ENCODE measurements at regions not wholly inside any gene's neighbourhood (a gene's known extent, or its start where the extent isn't known, plus 50 kb on each side); places are given as distances from the start of the nearest gene placed in this dataset.

DNA sequence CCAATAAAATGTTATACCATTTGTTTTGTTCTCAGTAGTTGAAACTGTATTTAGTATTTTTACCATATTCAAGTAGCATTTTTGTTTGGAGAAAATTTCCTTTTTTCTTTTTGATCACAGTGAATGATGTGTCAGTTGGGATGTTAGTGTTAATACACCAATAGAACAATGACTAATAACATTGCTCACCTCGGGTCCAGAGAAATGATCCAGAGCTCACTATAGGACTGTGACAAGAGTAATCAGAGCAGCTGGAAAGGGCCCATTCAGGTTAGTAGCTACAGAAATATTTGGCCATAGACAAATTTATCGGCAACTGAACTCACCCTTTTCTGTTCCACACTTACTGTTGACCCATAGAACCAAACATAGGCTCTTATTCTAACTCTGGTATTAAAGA lies 989.2 kb downstream of the TLE4 start:
- Histone ChIP-seq H3K36me3 (ENCODE audit: control insufficient read depth, insufficient read depth, low read length) (no peaks in the 10 kb centered on the region), H3K4me1 (ENCODE audit: control insufficient read depth, insufficient read depth, low read length) (no peaks in the 10 kb centered on the region), H3K27me3 (ENCODE audit: control insufficient read depth, insufficient read depth, low read length) (no peaks in the 10 kb centered on the region), H3K4me3 (ENCODE audit: low read depth in 2 of 2, low read length in 2 of 2) (no peak overlapping the region), H3K27ac (ENCODE audit: low read length) (no peak overlapping the region), H3K9me3 (ENCODE audit: control insufficient read depth, insufficient read depth, low read depth, low read length) (no peaks in the 10 kb centered on the region)
- CTCF ChIA-PET = no interaction called here
- intact Hi-C loops (cut with micrococcal nuclease; ENCODE audit: unreplicated experiment) (no loop called here), in situ Hi-C loops (cut with HindIII; ENCODE audit: low pct_unique_long_range_greater_than_20kb, low sequenced_read_pairs) (no loop called here)
- no TSS peak for BruUV-seq (replicated peaks)
- ATAC-seq = no peak
- DNase-seq (ENCODE audit: low read depth, low spot score) = no peak
- POLR2A ChIA-PET = no interaction called here
- TF ChIP-seq TCF7L2 (IDR thresholded peaks at IDR 0.05; ENCODE audit: low read depth, low read length) = no peak
- TF ChIP-seq REST (IDR thresholded peaks at IDR 0.05; ENCODE audit: insufficient read depth in 1 of 2, low read depth in 2 of 2, low read length in 1 of 2) = no peak
- no peak for TF ChIP-seq POLR2AphosphoS5 (IDR thresholded peaks at IDR 0.05; ENCODE audit: low read depth, low read length)
- TF ChIP-seq SIN3A (IDR thresholded peaks at IDR 0.05; ENCODE audit: borderline replicate concordance, insufficient read depth, low read depth, low read length) = no peak
- no peak for TF ChIP-seq CTCF (IDR thresholded peaks at IDR 0.05)

GRCh38 chr9:80557256-80557655 lies 985.5 kb downstream of the TLE4 start:
- intact Hi-C loops (cut with micrococcal nuclease; ENCODE audit: unreplicated experiment) (no loop called here), in situ Hi-C loops (cut with HindIII; ENCODE audit: low pct_unique_long_range_greater_than_20kb, low sequenced_read_pairs) (no loop called here)
- BruUV-seq (replicated peaks) = no TSS peak
- ATAC-seq (no peak), DNase-seq (ENCODE audit: low read depth, low spot score) (no peak)
- Histone ChIP-seq H3K9me3 (ENCODE audit: control insufficient read depth, insufficient read depth, low read depth, low read length) (no peaks in the 10 kb centered on the region), H3K27ac (ENCODE audit: low read length) (no peak overlapping the region), H3K4me1 (ENCODE audit: control insufficient read depth, insufficient read depth, low read length) (no peaks in the 10 kb centered on the region), H3K27me3 (ENCODE audit: control insufficient read depth, insufficient read depth, low read length) (no peaks in the 10 kb centered on the region), H3K36me3 (ENCODE audit: control insufficient read depth, insufficient read depth, low read length) (no peaks in the 10 kb centered on the region), H3K4me3 (ENCODE audit: low read depth in 2 of 2, low read length in 2 of 2) (no peak overlapping the region)
- ChIA-PET CTCF (no interaction called here), POLR2A (no interaction called here)
- TF ChIP-seq SIN3A (IDR thresholded peaks at IDR 0.05; ENCODE audit: borderline replicate concordance, insufficient read depth, low read depth, low read length) (no peak), TCF7L2 (IDR thresholded peaks at IDR 0.05; ENCODE audit: low read depth, low read length) (no peak), CTCF (IDR thresholded peaks at IDR 0.05) (no peak), POLR2AphosphoS5 (IDR thresholded peaks at IDR 0.05; ENCODE audit: low read depth, low read length) (no peak), REST (IDR thresholded peaks at IDR 0.05; ENCODE audit: insufficient read depth in 1 of 2, low read depth in 2 of 2, low read length in 1 of 2) (no peak)

Measured in Panc1 (cell line).